ENCODE measurements at regions not wholly inside any gene's neighbourhood (a gene's known extent, or its start where the extent isn't known, plus 50 kb on each side); places are given as distances from the start of the nearest gene placed in this dataset.

DNA sequence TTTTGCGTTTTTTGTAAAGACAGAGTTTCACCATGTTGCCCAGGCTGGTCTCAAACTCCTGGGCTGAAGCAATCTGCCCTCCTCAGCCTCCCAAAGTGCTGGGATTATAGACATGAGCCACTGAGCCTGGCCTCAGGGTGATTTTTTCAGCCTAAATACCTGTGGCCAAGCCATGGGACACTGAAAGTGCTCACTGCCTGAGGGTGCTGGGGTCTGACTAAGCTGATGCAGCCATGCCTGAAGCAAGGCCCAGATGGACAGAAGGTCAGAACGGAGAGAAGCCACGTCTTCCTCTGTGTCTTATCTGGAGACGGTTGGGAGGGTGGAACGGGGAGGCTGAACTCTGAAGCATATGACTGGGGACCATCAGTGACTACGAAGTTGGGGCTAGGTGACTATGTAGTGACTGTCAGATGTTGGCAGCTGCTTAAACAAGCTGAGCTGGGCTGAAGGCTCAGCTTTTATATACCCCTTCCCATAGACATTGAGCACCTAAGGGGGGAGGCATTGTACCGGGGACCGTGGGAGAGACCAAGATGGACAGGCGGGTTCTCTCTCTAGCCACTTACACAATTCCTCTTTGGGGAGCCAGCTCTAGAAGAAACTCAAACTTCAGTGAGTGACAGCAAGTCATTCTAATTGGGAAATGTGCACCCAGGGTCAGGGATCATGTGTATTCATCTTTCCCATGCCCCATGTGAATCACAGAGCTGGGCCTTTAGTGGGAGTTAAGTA lies 73.3 kb upstream of the HABP2 start:
- Mint-ChIP-seq H3K27ac (ENCODE audit: low read depth, unreplicated experiment) (no peak overlapping the region), H3K4me3 (ENCODE audit: unreplicated experiment) (no peak overlapping the region), H3K9me3 (ENCODE audit: unreplicated experiment) (peaks cover 11% of the 10 kb centered on the region), H3K27me3 (ENCODE audit: insufficient read depth, unreplicated experiment) (peaks cover 31% of the 10 kb centered on the region), H3K4me1 (ENCODE audit: insufficient read depth, unreplicated experiment) (no peaks in the 10 kb centered on the region), H3K36me3 (ENCODE audit: insufficient read depth, unreplicated experiment) (no peaks in the 10 kb centered on the region)
- POLR2A ChIA-PET, result no interaction called here
- no peak for TF ChIP-seq CTCF (IDR thresholded peaks at IDR 0.05; ENCODE audit: unreplicated experiment)
- CTCF ChIA-PET, result interaction anchor here (0.6 kb wide), 1 partner anchor 1007 kb away, joined by 3 read pairs; no protein-coding TSS in a partner anchor
- BruUV-seq (replicated peaks), result no TSS peak
- intact Hi-C loops (cut with micrococcal nuclease), result no loop called here
- DNase-seq (ENCODE audit: unreplicated experiment), result no peak

GRCh38 chr10:113480081-113480360 lies 72.8 kb upstream of the HABP2 start:
- no peak for DNase-seq (ENCODE audit: unreplicated experiment)
- no peak for TF ChIP-seq CTCF (IDR thresholded peaks at IDR 0.05; ENCODE audit: unreplicated experiment)
- peaks cover 11% of the 10 kb centered on the region for H3K9me3 Mint-ChIP-seq (ENCODE audit: unreplicated experiment)
- intact Hi-C loops (cut with micrococcal nuclease), result no loop called here
- no peak overlapping the region for H3K4me3 Mint-ChIP-seq (ENCODE audit: unreplicated experiment)
- no peak overlapping the region for H3K27ac Mint-ChIP-seq (ENCODE audit: low read depth, unreplicated experiment)
- CTCF ChIA-PET, result no interaction called here
- H3K27me3 Mint-ChIP-seq (ENCODE audit: insufficient read depth, unreplicated experiment), result peaks cover 31% of the 10 kb centered on the region
- no peaks in the 10 kb centered on the region for H3K4me1 Mint-ChIP-seq (ENCODE audit: insufficient read depth, unreplicated experiment)
- H3K36me3 Mint-ChIP-seq (ENCODE audit: insufficient read depth, unreplicated experiment), result no peaks in the 10 kb centered on the region
- no TSS peak for BruUV-seq (replicated peaks)
- POLR2A ChIA-PET, result no interaction called here

GRCh38 chr10:113480851-113481502 lies 71.9 kb upstream of the HABP2 start:
- no peaks in the 10 kb centered on the region for H3K4me1 Mint-ChIP-seq (ENCODE audit: insufficient read depth, unreplicated experiment)
- peaks cover 28% of the 10 kb centered on the region for H3K27me3 Mint-ChIP-seq (ENCODE audit: insufficient read depth, unreplicated experiment)
- CTCF ChIA-PET, result interaction anchor here (1.0 kb wide), 1 partner anchor 27 kb away, joined by 3 read pairs; no protein-coding TSS in a partner anchor
- no peak overlapping the region for H3K27ac Mint-ChIP-seq (ENCODE audit: low read depth, unreplicated experiment)
- no peaks in the 10 kb centered on the region for H3K36me3 Mint-ChIP-seq (ENCODE audit: insufficient read depth, unreplicated experiment)
- BruUV-seq (replicated peaks), result no TSS peak
- DNase-seq (ENCODE audit: unreplicated experiment), result peak; percentile 17
- POLR2A ChIA-PET, result interaction anchor here (0.7 to 1.5 kb wide), 3 partner anchors 11 to 841 kb away, joined by 3 to 5 read pairs (median 3); no protein-coding TSS in a partner anchor
- no peak overlapping the region for H3K4me3 Mint-ChIP-seq (ENCODE audit: unreplicated experiment)
- TF ChIP-seq CTCF (IDR thresholded peaks at IDR 0.05; ENCODE audit: unreplicated experiment), result no peak
- intact Hi-C loops (cut with micrococcal nuclease), result no loop called here
- H3K9me3 Mint-ChIP-seq (ENCODE audit: unreplicated experiment), result peaks cover 11% of the 10 kb centered on the region

DNA sequence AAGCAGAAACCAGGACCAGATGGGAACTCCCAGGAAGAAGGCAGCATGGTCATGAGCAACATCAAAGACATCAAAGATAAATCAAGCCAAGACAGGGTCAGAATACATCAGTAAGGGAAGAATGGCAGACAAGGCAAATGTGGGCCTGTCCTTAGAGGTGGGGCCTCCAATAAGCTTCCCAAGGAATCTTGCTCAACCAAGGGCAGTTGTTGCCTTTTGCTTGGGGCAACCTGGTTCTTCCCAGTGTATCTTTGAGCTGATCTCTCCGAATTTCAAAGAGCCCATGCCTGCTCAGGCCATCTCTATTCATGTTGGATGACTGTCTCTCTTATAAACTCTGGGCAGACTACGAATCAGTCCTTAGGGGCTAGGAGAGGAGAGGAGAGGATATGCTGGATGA lies 68.4 kb upstream of the HABP2 start:
- TF ChIP-seq CTCF (IDR thresholded peaks at IDR 0.05; ENCODE audit: unreplicated experiment), result no peak
- ChIA-PET POLR2A (no interaction called here), CTCF (interaction anchor here (0.7 kb wide), 1 partner anchor 31 kb away, joined by 3 read pairs; no protein-coding TSS in a partner anchor)
- H3K4me3 Mint-ChIP-seq (ENCODE audit: unreplicated experiment), result no peak overlapping the region
- no TSS peak for BruUV-seq (replicated peaks)
- H3K4me1 Mint-ChIP-seq (ENCODE audit: insufficient read depth, unreplicated experiment), result no peaks in the 10 kb centered on the region
- intact Hi-C loops (cut with micrococcal nuclease), result no loop called here
- no peaks in the 10 kb centered on the region for H3K36me3 Mint-ChIP-seq (ENCODE audit: insufficient read depth, unreplicated experiment)
- DNase-seq (ENCODE audit: unreplicated experiment), result no peak
- H3K9me3 Mint-ChIP-seq (ENCODE audit: unreplicated experiment), result peaks cover 11% of the 10 kb centered on the region
- no peak overlapping the region for H3K27ac Mint-ChIP-seq (ENCODE audit: low read depth, unreplicated experiment)
- peaks cover 20% of the 10 kb centered on the region for H3K27me3 Mint-ChIP-seq (ENCODE audit: insufficient read depth, unreplicated experiment)
